ENCODE measurements at regions not wholly inside any gene's neighbourhood (a gene's known extent, or its start where the extent isn't known, plus 50 kb on each side); places are given as distances from the start of the nearest gene placed in this dataset.
A peak's percentile ranks its signal among the peaks of the same experiment; 100 is the strongest.

DNA sequence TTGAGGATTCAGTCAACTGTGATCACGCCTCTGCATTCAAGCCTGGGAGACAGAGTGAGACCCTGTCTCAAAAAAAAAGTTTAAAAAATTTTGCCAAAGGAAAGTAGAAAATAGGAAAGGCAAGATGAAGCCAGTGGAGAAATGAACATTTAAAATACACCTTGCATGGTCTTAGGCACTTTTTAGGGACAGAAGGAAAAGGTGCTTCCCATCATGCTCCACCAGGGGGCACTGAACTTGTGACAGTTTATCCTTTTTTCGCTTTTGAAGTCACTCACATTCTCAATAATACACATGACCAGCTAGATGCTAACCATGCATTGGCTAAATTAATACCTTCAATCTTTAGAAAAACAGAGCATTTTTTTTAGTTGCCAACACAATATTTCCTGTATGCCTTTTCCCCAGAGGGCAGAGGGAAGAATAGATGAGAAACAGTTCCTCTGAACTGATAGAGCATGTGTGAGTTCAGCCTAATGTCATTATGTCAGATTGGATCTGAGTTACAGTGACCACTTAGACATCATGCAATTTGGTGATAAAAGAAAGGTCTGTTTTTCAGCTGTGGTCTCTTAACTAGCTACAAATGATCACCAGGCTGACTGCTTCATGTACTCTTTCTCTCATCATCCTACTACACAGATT is 221.8 kb upstream of the SSTR1 start:
- TF ChIP-seq, protein P1, sequence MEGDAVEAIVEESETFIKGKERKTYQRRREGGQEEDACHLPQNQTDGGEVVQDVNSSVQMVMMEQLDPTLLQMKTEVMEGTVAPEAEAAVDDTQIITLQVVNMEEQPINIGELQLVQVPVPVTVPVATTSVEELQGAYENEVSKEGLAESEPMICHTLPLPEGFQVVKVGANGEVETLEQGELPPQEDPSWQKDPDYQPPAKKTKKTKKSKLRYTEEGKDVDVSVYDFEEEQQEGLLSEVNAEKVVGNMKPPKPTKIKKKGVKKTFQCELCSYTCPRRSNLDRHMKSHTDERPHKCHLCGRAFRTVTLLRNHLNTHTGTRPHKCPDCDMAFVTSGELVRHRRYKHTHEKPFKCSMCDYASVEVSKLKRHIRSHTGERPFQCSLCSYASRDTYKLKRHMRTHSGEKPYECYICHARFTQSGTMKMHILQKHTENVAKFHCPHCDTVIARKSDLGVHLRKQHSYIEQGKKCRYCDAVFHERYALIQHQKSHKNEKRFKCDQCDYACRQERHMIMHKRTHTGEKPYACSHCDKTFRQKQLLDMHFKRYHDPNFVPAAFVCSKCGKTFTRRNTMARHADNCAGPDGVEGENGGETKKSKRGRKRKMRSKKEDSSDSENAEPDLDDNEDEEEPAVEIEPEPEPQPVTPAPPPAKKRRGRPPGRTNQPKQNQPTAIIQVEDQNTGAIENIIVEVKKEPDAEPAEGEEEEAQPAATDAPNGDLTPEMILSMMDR (IDR thresholded peaks at IDR 0.05; ENCODE audit: insufficient read depth, low read depth, low read length) = peak; percentile 70
- TF ChIP-seq EZH2 (IDR thresholded peaks at IDR 0.05; ENCODE audit: insufficient read depth, low read length) = no peak

Measured in astrocyte (in vitro differentiated cells and primary cell).